ENCODE measurements at regions not wholly inside any gene's neighbourhood (a gene's known extent, or its start where the extent isn't known, plus 50 kb on each side); places are given as distances from the start of the nearest gene placed in this dataset.

DNA sequence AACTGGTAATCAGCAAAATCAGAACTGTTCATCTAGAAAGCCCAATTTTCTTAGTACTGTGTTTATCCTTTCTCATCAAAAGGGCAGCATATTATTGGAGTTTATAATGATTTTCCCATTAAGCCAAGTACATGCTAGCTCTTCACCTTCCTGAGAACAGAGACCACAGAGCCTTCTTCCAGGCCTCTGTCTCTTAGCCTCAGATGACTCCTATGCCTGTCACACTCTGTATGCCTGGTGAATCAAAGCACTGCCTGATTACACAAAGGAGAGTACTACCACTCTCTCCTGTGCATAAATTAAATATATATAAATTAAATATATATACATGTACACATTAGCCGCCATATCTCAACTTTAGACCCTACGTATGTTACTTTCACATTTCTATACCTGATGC lies 636.1 kb downstream of the NTRK3 start:
- CTCF ChIA-PET, result interaction anchor here (0.6 kb wide), 1 partner anchor 252 kb away, joined by 3 read pairs; no protein-coding TSS in a partner anchor
- DNase-seq, result no peak
- no peak overlapping the region for H3K27ac Mint-ChIP-seq (ENCODE audit: unreplicated experiment)
- H3K36me3 Mint-ChIP-seq (ENCODE audit: insufficient read depth, unreplicated experiment), result no peaks in the 10 kb centered on the region
- BruUV-seq (replicated peaks), result no TSS peak
- TF ChIP-seq, protein P1, sequence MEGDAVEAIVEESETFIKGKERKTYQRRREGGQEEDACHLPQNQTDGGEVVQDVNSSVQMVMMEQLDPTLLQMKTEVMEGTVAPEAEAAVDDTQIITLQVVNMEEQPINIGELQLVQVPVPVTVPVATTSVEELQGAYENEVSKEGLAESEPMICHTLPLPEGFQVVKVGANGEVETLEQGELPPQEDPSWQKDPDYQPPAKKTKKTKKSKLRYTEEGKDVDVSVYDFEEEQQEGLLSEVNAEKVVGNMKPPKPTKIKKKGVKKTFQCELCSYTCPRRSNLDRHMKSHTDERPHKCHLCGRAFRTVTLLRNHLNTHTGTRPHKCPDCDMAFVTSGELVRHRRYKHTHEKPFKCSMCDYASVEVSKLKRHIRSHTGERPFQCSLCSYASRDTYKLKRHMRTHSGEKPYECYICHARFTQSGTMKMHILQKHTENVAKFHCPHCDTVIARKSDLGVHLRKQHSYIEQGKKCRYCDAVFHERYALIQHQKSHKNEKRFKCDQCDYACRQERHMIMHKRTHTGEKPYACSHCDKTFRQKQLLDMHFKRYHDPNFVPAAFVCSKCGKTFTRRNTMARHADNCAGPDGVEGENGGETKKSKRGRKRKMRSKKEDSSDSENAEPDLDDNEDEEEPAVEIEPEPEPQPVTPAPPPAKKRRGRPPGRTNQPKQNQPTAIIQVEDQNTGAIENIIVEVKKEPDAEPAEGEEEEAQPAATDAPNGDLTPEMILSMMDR (IDR thresholded peaks at IDR 0.05; ENCODE audit: unreplicated experiment), result no peak
- H3K27me3 Mint-ChIP-seq (ENCODE audit: unreplicated experiment), result no peaks in the 10 kb centered on the region
- H3K4me3 Mint-ChIP-seq (ENCODE audit: low read depth, unreplicated experiment), result no peak overlapping the region
- intact Hi-C loops (cut with micrococcal nuclease; ENCODE audit: unreplicated experiment), result no loop called here
- no peaks in the 10 kb centered on the region for H3K4me1 Mint-ChIP-seq (ENCODE audit: low read depth, unreplicated experiment)
- H3K9me3 Mint-ChIP-seq (ENCODE audit: low read depth, unreplicated experiment), result peaks cover 9% of the 10 kb centered on the region

DNA sequence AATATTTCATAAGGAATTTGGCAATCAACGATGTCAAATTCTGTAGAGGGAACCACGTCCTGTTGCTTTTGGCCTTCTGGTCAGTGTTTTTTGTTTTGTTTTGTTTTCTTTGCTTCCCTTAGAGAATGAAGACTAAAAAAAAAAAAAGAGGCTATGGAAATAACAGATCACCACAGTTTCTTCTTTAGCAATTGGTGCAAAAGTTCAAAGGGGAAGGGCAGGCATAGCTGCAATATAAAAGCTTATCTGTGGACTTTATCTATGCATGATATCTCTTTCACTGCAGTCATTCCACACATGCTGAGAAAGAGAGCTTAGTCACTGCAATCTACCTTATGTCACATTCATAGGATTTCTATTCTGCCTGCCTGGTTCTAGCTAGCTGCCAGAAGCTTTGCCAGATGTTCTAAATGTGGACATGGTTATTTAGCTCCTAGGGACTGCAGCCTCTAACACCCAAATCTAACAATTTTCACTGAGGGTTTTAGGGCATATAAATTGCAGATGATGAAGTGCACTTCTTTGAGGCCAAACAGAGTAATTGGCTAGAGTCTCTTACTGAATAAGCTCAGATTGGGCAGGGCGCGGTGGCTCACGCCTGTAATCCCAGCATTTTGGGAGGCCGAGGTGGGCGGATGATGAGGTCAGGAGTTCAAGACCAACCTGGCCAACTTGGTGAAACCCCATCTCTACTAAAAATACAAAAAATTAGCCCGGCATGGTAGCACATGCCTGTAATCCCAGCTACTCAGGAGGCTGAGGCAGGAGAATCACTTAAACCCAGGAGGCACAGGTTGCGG lies 637.2 kb downstream of the NTRK3 start:
- DNase-seq, result no peak
- TF ChIP-seq, protein P1 (IDR thresholded peaks at IDR 0.05; ENCODE audit: unreplicated experiment), result no peak
- no peak overlapping the region for H3K4me3 Mint-ChIP-seq (ENCODE audit: low read depth, unreplicated experiment)
- H3K36me3 Mint-ChIP-seq (ENCODE audit: insufficient read depth, unreplicated experiment), result no peaks in the 10 kb centered on the region
- no TSS peak for BruUV-seq (replicated peaks)
- no peaks in the 10 kb centered on the region for H3K4me1 Mint-ChIP-seq (ENCODE audit: low read depth, unreplicated experiment)
- H3K9me3 Mint-ChIP-seq (ENCODE audit: low read depth, unreplicated experiment), result peaks cover 14% of the 10 kb centered on the region
- H3K27ac Mint-ChIP-seq (ENCODE audit: unreplicated experiment), result no peak overlapping the region
- no peaks in the 10 kb centered on the region for H3K27me3 Mint-ChIP-seq (ENCODE audit: unreplicated experiment)
- CTCF ChIA-PET, result interaction anchor here (0.6 kb wide), 1 partner anchor 253 kb away, joined by 3 read pairs; no protein-coding TSS in a partner anchor
- intact Hi-C loops (cut with micrococcal nuclease; ENCODE audit: unreplicated experiment), result no loop called here

DNA sequence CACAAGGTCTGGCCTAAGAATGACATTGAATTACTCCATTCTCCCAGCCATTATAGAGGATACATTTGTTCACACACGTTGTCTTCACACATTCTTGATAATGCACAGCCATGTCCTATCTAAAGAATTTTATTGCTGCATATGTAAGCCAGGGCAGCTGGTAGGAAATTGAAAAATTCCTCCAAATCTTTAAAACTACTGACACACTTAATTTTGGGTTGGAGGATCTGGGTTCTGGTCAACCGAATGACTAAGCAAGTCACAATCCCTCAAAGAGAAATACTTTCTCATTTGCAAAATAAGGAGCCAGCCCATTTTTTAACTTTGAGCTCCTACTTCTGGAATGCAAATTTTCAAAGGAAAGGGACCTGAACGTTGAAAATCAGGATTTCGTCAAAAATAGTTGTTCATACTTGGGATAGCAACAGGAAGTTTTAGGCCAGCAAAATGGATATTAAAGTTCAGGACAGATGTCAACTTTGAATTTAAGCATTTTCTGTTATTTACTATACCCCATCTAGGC lies 638.3 kb downstream of the NTRK3 start:
- CTCF ChIA-PET, result no interaction called here
- DNase-seq, result no peak
- no peak overlapping the region for H3K27ac Mint-ChIP-seq (ENCODE audit: unreplicated experiment)
- no peaks in the 10 kb centered on the region for H3K36me3 Mint-ChIP-seq (ENCODE audit: insufficient read depth, unreplicated experiment)
- BruUV-seq (replicated peaks), result no TSS peak
- intact Hi-C loops (cut with micrococcal nuclease; ENCODE audit: unreplicated experiment), result no loop called here
- peaks cover 14% of the 10 kb centered on the region for H3K9me3 Mint-ChIP-seq (ENCODE audit: low read depth, unreplicated experiment)
- H3K4me1 Mint-ChIP-seq (ENCODE audit: low read depth, unreplicated experiment), result no peaks in the 10 kb centered on the region
- H3K4me3 Mint-ChIP-seq (ENCODE audit: low read depth, unreplicated experiment), result no peak overlapping the region
- TF ChIP-seq, protein P1 (IDR thresholded peaks at IDR 0.05; ENCODE audit: unreplicated experiment), result no peak
- H3K27me3 Mint-ChIP-seq (ENCODE audit: unreplicated experiment), result no peaks in the 10 kb centered on the region

DNA sequence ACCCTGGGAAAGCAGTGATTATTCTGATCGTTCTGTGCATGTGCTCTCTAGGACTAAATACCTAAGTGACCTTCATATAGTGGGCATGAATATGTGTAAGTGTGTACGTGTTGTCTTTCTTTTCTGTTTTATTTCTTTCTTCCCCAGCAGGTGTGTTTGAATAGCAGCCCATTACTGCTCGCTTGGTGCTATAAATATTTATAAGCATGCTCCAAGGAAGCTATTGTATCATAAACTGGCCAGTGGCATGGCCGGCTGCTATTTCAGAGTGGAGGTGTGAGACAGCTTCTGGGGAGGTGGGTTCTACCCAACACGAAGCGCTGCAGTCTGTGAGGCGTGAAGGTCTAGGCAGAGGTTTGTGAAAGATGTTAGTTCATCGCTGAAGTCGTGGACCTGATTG lies 641.8 kb downstream of the NTRK3 start:
- no peaks in the 10 kb centered on the region for H3K27me3 Mint-ChIP-seq (ENCODE audit: unreplicated experiment)
- no peaks in the 10 kb centered on the region for H3K4me1 Mint-ChIP-seq (ENCODE audit: low read depth, unreplicated experiment)
- DNase-seq, result no peak
- TF ChIP-seq, protein P1 (IDR thresholded peaks at IDR 0.05; ENCODE audit: unreplicated experiment), result no peak
- no peak overlapping the region for H3K27ac Mint-ChIP-seq (ENCODE audit: unreplicated experiment)
- peaks cover 11% of the 10 kb centered on the region for H3K9me3 Mint-ChIP-seq (ENCODE audit: low read depth, unreplicated experiment)
- H3K4me3 Mint-ChIP-seq (ENCODE audit: low read depth, unreplicated experiment), result no peak overlapping the region
- CTCF ChIA-PET, result no interaction called here
- BruUV-seq (replicated peaks), result no TSS peak
- intact Hi-C loops (cut with micrococcal nuclease; ENCODE audit: unreplicated experiment), result no loop called here
- H3K36me3 Mint-ChIP-seq (ENCODE audit: insufficient read depth, unreplicated experiment), result no peaks in the 10 kb centered on the region
